HS-5 (cell line): ENCODE measurements at regions not wholly inside any gene's neighbourhood (a gene's known extent, or its start where the extent isn't known, plus 50 kb on each side); places are given as distances from the start of the nearest gene placed in this dataset.
"Not testable (repeated sequence)": the region's sequence is repeated elsewhere in the genome, so short reads cannot be mapped to it uniquely, and the experiment has no call there.

ENCODE experiments used
- DNase-seq: peaks from one replicate; pipeline ENCODE4 v3.0.0-alpha.2; 2012; ENCODE audit warnings: low read depth

GRCh38 chr5:100017520-100018262 lies 517.5 kb upstream of the FAM174A start:
- DNase-seq, result no peak

GRCh38 chr5:100013305-100013704 lies 521.9 kb upstream of the FAM174A start:
- DNase-seq, result not testable (repeated sequence)

- not testable (repeated sequence) for DNase-seq
Measured at GRCh38 chr5:100011160-100011559, 524.0 kb upstream of the FAM174A start.

GRCh38 chr5:100004969-100005368 lies 530.2 kb upstream of the FAM174A start:
- DNase-seq, result no peak

- DNase-seq, result no peak
Measured at GRCh38 chr5:99998319-99998718, 536.9 kb upstream of the FAM174A start.

- DNase-seq, result no peak
Measured at GRCh38 chr5:99995407-99995806, 539.8 kb upstream of the FAM174A start.

GRCh38 chr5:99973779-99974178 lies 561.4 kb upstream of the FAM174A start:
- DNase-seq, result no peak

- DNase-seq, result no peak
Measured at GRCh38 chr5:99955962-99956361, 579.2 kb upstream of the FAM174A start.

- no peak for DNase-seq
Measured at GRCh38 chr5:99955006-99955405, 580.2 kb upstream of the FAM174A start.

- no peak for DNase-seq
Measured at GRCh38 chr5:99949969-99950524, 585.1 kb upstream of the FAM174A start.

GRCh38 chr5:99949361-99949760 lies 585.8 kb upstream of the FAM174A start:
- DNase-seq, result no peak

- no peak for DNase-seq
Measured at GRCh38 chr5:99948850-99949249, 586.3 kb upstream of the FAM174A start.

- DNase-seq, result no peak
Measured at GRCh38 chr5:99945478-99946442, 589.4 kb upstream of the FAM174A start.

- no peak for DNase-seq
Measured at GRCh38 chr5:99940540-99940939, 594.6 kb upstream of the FAM174A start.

GRCh38 chr5:99936911-99937310 lies 598.3 kb upstream of the FAM174A start:
- DNase-seq, result peak; percentile 33

GRCh38 chr5:99929806-99930135 lies 605.4 kb upstream of the FAM174A start:
- DNase-seq, result no peak

- DNase-seq, result no peak
Measured at GRCh38 chr5:99929067-99929805, 605.9 kb upstream of the FAM174A start.

- no peak for DNase-seq
Measured at GRCh38 chr5:99928490-99928889, 606.7 kb upstream of the FAM174A start.

GRCh38 chr5:99926463-99926862 lies 608.7 kb upstream of the FAM174A start:
- no peak for DNase-seq

- DNase-seq, result no peak
Measured at GRCh38 chr5:99922386-99922785, 612.8 kb upstream of the FAM174A start.

- DNase-seq, result no peak
Measured at GRCh38 chr5:99911971-99912370, 623.2 kb upstream of the FAM174A start.

GRCh38 chr5:99906776-99907175 lies 628.4 kb upstream of the FAM174A start:
- DNase-seq, result no peak
